NB4 (cell line): ENCODE measurements at regions not wholly inside any gene's neighbourhood (a gene's known extent, or its start where the extent isn't known, plus 50 kb on each side); places are given as distances from the start of the nearest gene placed in this dataset.

Source experiments
- POLR2A ChIP-seq: IDR thresholded peaks from 2 replicates; pipeline ENCODE4 v1.6.1; 2011; ENCODE audit warnings: mild to moderate bottlenecking; ENCODE audit not compliant: insufficient read length; ENCODE audit errors: extremely low read depth
- TF ChIP-seq, protein P1 (sequence below): IDR thresholded peaks from one replicate; pipeline ENCODE4 v1.5.1; 2012; ENCODE audit warnings: low read depth, low read length

GRCh38 chr9:38153910-38154291, 84.9 kb upstream of the SHB start:
- TF ChIP-seq, protein P1, sequence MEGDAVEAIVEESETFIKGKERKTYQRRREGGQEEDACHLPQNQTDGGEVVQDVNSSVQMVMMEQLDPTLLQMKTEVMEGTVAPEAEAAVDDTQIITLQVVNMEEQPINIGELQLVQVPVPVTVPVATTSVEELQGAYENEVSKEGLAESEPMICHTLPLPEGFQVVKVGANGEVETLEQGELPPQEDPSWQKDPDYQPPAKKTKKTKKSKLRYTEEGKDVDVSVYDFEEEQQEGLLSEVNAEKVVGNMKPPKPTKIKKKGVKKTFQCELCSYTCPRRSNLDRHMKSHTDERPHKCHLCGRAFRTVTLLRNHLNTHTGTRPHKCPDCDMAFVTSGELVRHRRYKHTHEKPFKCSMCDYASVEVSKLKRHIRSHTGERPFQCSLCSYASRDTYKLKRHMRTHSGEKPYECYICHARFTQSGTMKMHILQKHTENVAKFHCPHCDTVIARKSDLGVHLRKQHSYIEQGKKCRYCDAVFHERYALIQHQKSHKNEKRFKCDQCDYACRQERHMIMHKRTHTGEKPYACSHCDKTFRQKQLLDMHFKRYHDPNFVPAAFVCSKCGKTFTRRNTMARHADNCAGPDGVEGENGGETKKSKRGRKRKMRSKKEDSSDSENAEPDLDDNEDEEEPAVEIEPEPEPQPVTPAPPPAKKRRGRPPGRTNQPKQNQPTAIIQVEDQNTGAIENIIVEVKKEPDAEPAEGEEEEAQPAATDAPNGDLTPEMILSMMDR: no peak
- TF ChIP-seq POLR2A: no peak
